Renal pelvis (tissue), 1 donor: ENCODE measurements at regions not wholly inside any gene's neighbourhood (a gene's known extent, or its start where the extent isn't known, plus 50 kb on each side); places are given as distances from the start of the nearest gene placed in this dataset.

Experiments
- DNase-seq: peaks from one replicate; pipeline ENCODE4 v3.0.0-alpha.2; 2013

- DNase-seq = no peak
Measured at GRCh38 chr3:22225161-22225560, 474.2 kb upstream of the ZNF385D start.

- no peak for DNase-seq
Measured at GRCh38 chr3:22228705-22229104, 477.7 kb upstream of the ZNF385D start.

- DNase-seq = no peak
Measured at GRCh38 chr3:22231061-22231460, 480.1 kb upstream of the ZNF385D start.

GRCh38 chr3:22236490-22237270, 485.7 kb upstream of the ZNF385D start:
- no peak for DNase-seq

- DNase-seq = no peak
Measured at GRCh38 chr3:22239011-22239410, 488.0 kb upstream of the ZNF385D start.

- DNase-seq = no peak
Measured at GRCh38 chr3:22241110-22241509, 490.1 kb upstream of the ZNF385D start.

GRCh38 chr3:22244761-22245521, 493.9 kb upstream of the ZNF385D start:
- no peak for DNase-seq

GRCh38 chr3:22245811-22246583, 495.0 kb upstream of the ZNF385D start:
- DNase-seq = no peak

GRCh38 chr3:22249658-22250057, 498.6 kb upstream of the ZNF385D start:
- no peak for DNase-seq

- no peak for DNase-seq
Measured at GRCh38 chr3:22257252-22257651, 506.2 kb upstream of the ZNF385D start.

GRCh38 chr3:22262386-22262785, 511.4 kb upstream of the ZNF385D start:
- DNase-seq = no peak

- no peak for DNase-seq
Measured at GRCh38 chr3:22263042-22263441, 512.0 kb upstream of the ZNF385D start.

- no peak for DNase-seq
Measured at GRCh38 chr3:22265403-22265802, 514.4 kb upstream of the ZNF385D start.

GRCh38 chr3:22269831-22270230, 518.8 kb upstream of the ZNF385D start:
- no peak for DNase-seq

- no peak for DNase-seq
Measured at GRCh38 chr3:22276351-22276750, 525.3 kb upstream of the ZNF385D start.

GRCh38 chr3:22284559-22284958, 533.5 kb upstream of the ZNF385D start:
- DNase-seq = no peak

GRCh38 chr3:22288756-22289155, 537.7 kb upstream of the ZNF385D start:
- DNase-seq = no peak

GRCh38 chr3:22292681-22293080, 541.7 kb upstream of the ZNF385D start:
- no peak for DNase-seq

GRCh38 chr3:22296601-22297000, 545.6 kb upstream of the ZNF385D start:
- no peak for DNase-seq

- DNase-seq = no peak
Measured at GRCh38 chr3:22297436-22297835, 546.4 kb upstream of the ZNF385D start.

- no peak for DNase-seq
Measured at GRCh38 chr3:22306454-22306853, 555.4 kb upstream of the ZNF385D start.

- no peak for DNase-seq
Measured at GRCh38 chr3:22308871-22309270, 557.9 kb upstream of the ZNF385D start.

GRCh38 chr3:22315925-22316324, 564.9 kb upstream of the ZNF385D start:
- no peak for DNase-seq
